K562 (cell line): ENCODE measurements at regions not wholly inside any gene's neighbourhood (a gene's known extent, or its start where the extent isn't known, plus 50 kb on each side); places are given as distances from the start of the nearest gene placed in this dataset.

ENCODE experiments used
- ATAC-seq: fragments of 200-7000 bp; cut with Tn5 transposase; 3 replicates; pipeline ENCODE4 v1.9.1; 2020; ENCODE audit warnings: moderate library complexity
- BruUV-seq: library from RNA; stranded (reverse); fragments of 400-500 nt; replicated peaks from 2 replicates; lab custom pipeline; 2021; lab: Mats Ljungman, UMichigan
- CTCF ChIA-PET: fragments of 300-600 bp; formaldehyde crosslinking; extraction: SDS; loops from one replicate; lab custom pipeline; 2021; ENCODE audit warnings: low intra/inter-chr PET ratio; lab: Yijun Ruan, JAX
- POLR2A ChIA-PET: fragments of 300-600, 350-650 bp; sonication (Branson Sonifier 250); formaldehyde crosslinking; extraction: SDS; loops from one replicate; lab custom pipeline; 2021; ENCODE audit warnings: antibody characterized with exemption, inconsistent platforms; lab: Yijun Ruan, JAX
- DNase-seq, 4 experiments: peaks; one replicate each; pipeline versions ENCODE4 v3.0.0 to v3.0.0-alpha.2; 2011 to 2018; ENCODE audit warnings: low spot score in 3 of 4, mixed read lengths in 3 of 4; ENCODE audit errors: extremely low read depth in 1 of 4
- FAIRE-seq: peaks from 2 replicates; lab custom pipeline; 2011; peaks lifted over from hg19 to GRCh38; lab: Jason Lieb, UNC
- H2AFZ ChIP-seq: 2 replicates; pipeline ENCODE4 v1.6.0; 2011; ENCODE audit warnings: low read depth, low read length, control low read depth, inconsistent platforms
- H3K27ac ChIP-seq: fragments of 200-600 bp; 3 replicates; pipeline ENCODE4 v1.8.0; 2011; ENCODE audit warnings: low read depth, mild to moderate bottlenecking, control low read depth, inconsistent platforms, low read length, moderate library complexity, mixed read lengths; ENCODE audit errors: extremely low read depth
- H3K27me3 ChIP-seq, 2 experiments: fragments of 300-600 bp in 1 of 2; 2 replicates in 1 of 2; 3 replicates in 1 of 2; pipeline versions ENCODE4 v1.6.0 to v1.8.0; 2011; ENCODE audit warnings: inconsistent platforms in 2 of 2, low read length in 2 of 2, mild to moderate bottlenecking in 1 of 2, mixed read lengths in 1 of 2, moderate library complexity in 1 of 2; ENCODE audit not compliant: control insufficient read depth in 2 of 2, insufficient read depth in 2 of 2
- H3K36me3 ChIP-seq: fragments of 300-600 bp; 3 replicates; pipeline ENCODE4 v1.8.0; 2011; ENCODE audit warnings: mild to moderate bottlenecking, low read length, inconsistent platforms; ENCODE audit not compliant: control insufficient read depth, insufficient read depth
- H3K4me1 ChIP-seq, 2 experiments: fragments of 200-600 bp in 1 of 2; replicated peaks in 1 of 2; 2 replicates in 1 of 2; 3 replicates in 1 of 2; pipeline versions ENCODE4 v1.5.1 to v1.8.0; 2011; ENCODE audit warnings: inconsistent platforms in 2 of 2, low read length in 2 of 2, mild to moderate bottlenecking in 1 of 2, mixed read lengths in 1 of 2, moderate library complexity in 1 of 2; ENCODE audit not compliant: control insufficient read depth in 2 of 2, insufficient read depth in 2 of 2
- H3K4me2 ChIP-seq: 2 replicates; pipeline ENCODE4 v1.6.1; 2011; ENCODE audit warnings: low read length, control low read depth, inconsistent platforms, mixed read lengths; ENCODE audit not compliant: insufficient read depth
- H3K4me3 ChIP-seq: fragments of 200-600 bp; sonication (generic), shearing (Covaris generic); 2 replicates; pipeline ENCODE4 v1.5.1; 2016; ENCODE audit warnings: control low read depth, inconsistent platforms
- H3K79me2 ChIP-seq: fragments of 200-600 bp; 3 replicates; pipeline ENCODE4 v1.8.0; 2011; ENCODE audit warnings: low read length, inconsistent platforms; ENCODE audit not compliant: control insufficient read depth, insufficient read depth
- H3K9ac ChIP-seq, 2 experiments: 2 replicates each; pipeline versions ENCODE4 v1.6.0 to v1.6.1; 2011; ENCODE audit warnings: low read depth in 2 of 2, low read length in 2 of 2, control low read depth in 1 of 2, inconsistent platforms in 1 of 2, mild to moderate bottlenecking in 1 of 2, mixed read lengths in 1 of 2; ENCODE audit not compliant: insufficient read depth in 1 of 2
- H3K9me1 ChIP-seq: one replicate; pipeline ENCODE4 v1.6.0; 2011; ENCODE audit warnings: inconsistent platforms, mild to moderate bottlenecking, low read length, moderate library complexity; ENCODE audit not compliant: control insufficient read depth, insufficient read depth
- H3K9me3 ChIP-seq: replicated peaks from 2 replicates; pipeline ENCODE4 v1.5.1; 2011; ENCODE audit warnings: low read depth, low read length, inconsistent platforms; ENCODE audit not compliant: control insufficient read depth, insufficient read depth
- H4K20me1 ChIP-seq: replicated peaks from 2 replicates; pipeline ENCODE4 v1.6.1; 2011; ENCODE audit warnings: low read length, inconsistent platforms, mixed read lengths; ENCODE audit not compliant: control insufficient read depth, insufficient read depth
- AFF4 ChIP-seq: sonication (generic); formaldehyde crosslinking; IDR thresholded peaks from 2 replicates; pipeline ENCODE4 v1.8.0; 2023; ENCODE audit warnings: mild to moderate bottlenecking, missing genetic modification reagents
- CBX2 ChIP-seq: fragments of 200-600 bp; sonication (generic); IDR thresholded peaks from one replicate; pipeline ENCODE4 v1.6.1; 2012; ENCODE audit warnings: mild to moderate bottlenecking, low read length, inconsistent platforms; ENCODE audit not compliant: insufficient read depth, poor library complexity, severe bottlenecking
- FOXA1 ChIP-seq: fragments of 450-650 bp; IDR thresholded peaks from 2 replicates; pipeline ENCODE4 v1.6.1; 2016; ENCODE audit warnings: mild to moderate bottlenecking, borderline replicate concordance
- FOXO4 ChIP-seq: fragments of 450-650 bp; formaldehyde crosslinking; IDR thresholded peaks from 2 replicates; pipeline ENCODE4 v1.4.0; 2020; ENCODE audit warnings: mild to moderate bottlenecking, moderate library complexity
- KDM5B ChIP-seq: fragments of 200-600 bp; sonication (generic); IDR thresholded peaks from 2 replicates; pipeline ENCODE4 v1.6.1; 2012; ENCODE audit warnings: low read depth, mild to moderate bottlenecking, moderate library complexity, low read length, control low read depth, inconsistent platforms; ENCODE audit not compliant: insufficient replicate concordance
- MIER1 ChIP-seq: fragments of 450-650 bp; IDR thresholded peaks from 2 replicates; pipeline ENCODE4 v1.6.1; 2016; ENCODE audit warnings: antibody characterized with exemption, mild to moderate bottlenecking, low read depth
- NR4A1 ChIP-seq, 2 experiments: fragments of 250-450 bp in 1 of 2; fragments of 450-650 bp in 1 of 2; sonication (Bioruptor Pico) in 1 of 2; IDR thresholded peaks; 2 replicates each; pipeline versions ENCODE4 v1.4.0 to v1.6.1; 2016 to 2020; ENCODE audit warnings: mild to moderate bottlenecking in 2 of 2, missing compliant biosample characterization in 1 of 2, missing genetic modification characterization in 1 of 2, moderate library complexity in 1 of 2
- SMC3 ChIP-seq: conservative IDR thresholded peaks from 2 replicates; pipeline ENCODE4 v1.6.1; 2011; ENCODE audit warnings: low read depth, low read length, improper control_type of control experiment; ENCODE audit not compliant: insufficient read depth
- ZNF408 ChIP-seq: fragments of 250-450 bp; sonication (Bioruptor Pico); IDR thresholded peaks from 2 replicates; pipeline ENCODE4 v1.4.0; 2020; ENCODE audit warnings: low read depth, mild to moderate bottlenecking, moderate library complexity
- ZNF717 ChIP-seq: fragments of 250-450 bp; sonication (Bioruptor Pico); IDR thresholded peaks from 2 replicates; pipeline ENCODE4 v1.5.0; 2021
- WGBS: fragments of 100-300 bp; shearing (Covaris generic); methylation state at CpG from one replicate; pipeline ENCODE4 v1.1.6; 2016; ENCODE audit warnings: low coverage, mixed read lengths; ENCODE audit not compliant: insufficient coverage; ENCODE audit errors: missing lambda C conversion rate; 5-methylcytosine and 5-hydroxymethylcytosine counted together
- in situ Hi-C: fragments of 300-500 bp; cut with MboI; formaldehyde crosslinking; loops from 4 replicates; pipeline ENCODE4 v1.15.0; 2018; ENCODE audit warnings: inconsistent platforms, mixed read lengths
- intact Hi-C: fragments of 100-400 bp; cut with micrococcal nuclease; formaldehyde crosslinking; loops from 2 replicates; pipeline ENCODE4 v1.14.2; 2022

GRCh38 chr4:8675906-8676305, 83.3 kb downstream of the CPZ start:
- CTCF ChIA-PET: no interaction called here
- no peak overlapping the region for H3K4me3 ChIP-seq
- no peaks in the 10 kb centered on the region for H3K9me3 ChIP-seq
- no peak overlapping the region for H3K27ac ChIP-seq
- DNase-seq (no peak), FAIRE-seq (no peak), ATAC-seq (no peak)
- in situ Hi-C loops (no loop called here), intact Hi-C loops (no loop called here)
- POLR2A ChIA-PET: interaction anchor here (0.7 kb wide), 1 partner anchor 14 kb away, joined by 3 read pairs; no protein-coding TSS in a partner anchor
- BruUV-seq: no TSS peak
- no peaks in the 10 kb centered on the region for H3K79me2 ChIP-seq
- H3K9me1 ChIP-seq: no peaks in the 10 kb centered on the region
- H4K20me1 ChIP-seq: no peaks in the 10 kb centered on the region; the same call in 1 of the 2 replicates
- no peak overlapping the region for H2AFZ ChIP-seq
- no peak overlapping the region for H3K4me2 ChIP-seq
- H3K36me3 ChIP-seq: no peaks in the 10 kb centered on the region
- TF ChIP-seq FOXO4 (CRISPR knock-in tag): no peak
- no peak for TF ChIP-seq CBX2
- TF ChIP-seq SMC3: no peak
- H3K9ac ChIP-seq: no peak overlapping the region
- 8% methylated on average over 6 of the region's 7 CpGs for WGBS
- H3K27me3 ChIP-seq: peaks cover 0 to 18% of the 10 kb centered on the region in 2 experiments; a peak in 1 of 5 replicates
- H3K4me1 ChIP-seq: no peaks in the 10 kb centered on the region

GRCh38 chr4:8675383-8675782, 82.8 kb downstream of the CPZ start:
- Histone ChIP-seq H3K9me3 (no peaks in the 10 kb centered on the region), H3K9me1 (no peaks in the 10 kb centered on the region), H3K79me2 (no peaks in the 10 kb centered on the region), H3K27me3 (peaks cover 0 to 13% of the 10 kb centered on the region in 2 experiments; a peak in 1 of 5 replicates), H3K36me3 (no peaks in the 10 kb centered on the region), H3K4me3 (no peak overlapping the region), H3K4me2 (no peak overlapping the region), H3K9ac (no peak overlapping the region), H3K27ac (no peak overlapping the region), H3K4me1 (no peaks in the 10 kb centered on the region), H4K20me1 (no peaks in the 10 kb centered on the region; the same call in 1 of the 2 replicates), H2AFZ (no peak overlapping the region)
- peak; percentile 94 for ATAC-seq
- BruUV-seq: no TSS peak
- POLR2A ChIA-PET: interaction anchor here (0.7 kb wide), 1 partner anchor 15 kb away, joined by 3 read pairs; no protein-coding TSS in a partner anchor
- in situ Hi-C loops: no loop called here
- DNase-seq: peak; percentile 47 to 63 (median 53)
- WGBS: 4% methylated on average over 10 of the region's 10 CpGs
- no peak for FAIRE-seq
- intact Hi-C loops: no loop called here
- CTCF ChIA-PET: no interaction called here
- no peak for TF ChIP-seq ZNF408 (CRISPR knock-in tag)
- no peak for TF ChIP-seq NR4A1 (CRISPR knock-in tag; IDR thresholded peaks at IDR 0.05)
- TF ChIP-seq NR4A1 (tag; IDR thresholded peaks at IDR 0.05): no peak
- TF ChIP-seq ZNF717 (CRISPR knock-in tag): no peak
- TF ChIP-seq KDM5B: no peak
- TF ChIP-seq FOXA1: no peak
- TF ChIP-seq AFF4: no peak
- peak; percentile 90 for TF ChIP-seq MIER1
